GM19397 (cell line): ENCODE measurements at regions not wholly inside any gene's neighbourhood (a gene's known extent, or its start where the extent isn't known, plus 50 kb on each side); places are given as distances from the start of the nearest gene placed in this dataset.

Experiments used
- ATAC-seq: cut with Tn5 transposase; IDR thresholded peaks from one replicate; pipeline ENCODE4 v1.9.1; 2021; ENCODE audit warnings: mild to moderate bottlenecking, moderate library complexity; ENCODE audit not compliant: unreplicated experiment

DNA sequence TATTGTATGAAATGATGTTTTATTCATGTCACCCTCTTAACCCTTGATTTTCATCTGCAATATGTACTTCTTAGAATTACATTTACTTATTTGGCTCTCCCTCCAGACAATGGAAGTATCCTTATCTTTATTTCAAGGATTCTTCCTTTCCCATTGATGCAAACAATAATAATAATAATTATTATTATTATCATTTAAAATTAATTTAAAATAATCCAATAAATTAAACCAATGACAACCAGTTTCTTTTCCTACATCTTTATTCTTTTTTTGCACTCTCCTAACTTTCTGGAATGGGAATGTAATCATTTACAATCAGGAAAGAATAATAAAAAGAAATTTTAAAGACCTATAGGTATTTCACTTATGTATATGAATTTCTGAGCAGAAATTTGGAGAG is 504.4 kb downstream of the INHBA start:
- ATAC-seq, result no peak

- ATAC-seq, result no peak
These were observed 505.1 kb downstream of the INHBA start for GRCh38 chr7:41197769-41198168.

GRCh38 chr7:41193738-41194282 is 509.1 kb downstream of the INHBA start:
- no peak for ATAC-seq

- no peak for ATAC-seq
These were observed 512.3 kb downstream of the INHBA start for GRCh38 chr7:41190581-41190980.

DNA sequence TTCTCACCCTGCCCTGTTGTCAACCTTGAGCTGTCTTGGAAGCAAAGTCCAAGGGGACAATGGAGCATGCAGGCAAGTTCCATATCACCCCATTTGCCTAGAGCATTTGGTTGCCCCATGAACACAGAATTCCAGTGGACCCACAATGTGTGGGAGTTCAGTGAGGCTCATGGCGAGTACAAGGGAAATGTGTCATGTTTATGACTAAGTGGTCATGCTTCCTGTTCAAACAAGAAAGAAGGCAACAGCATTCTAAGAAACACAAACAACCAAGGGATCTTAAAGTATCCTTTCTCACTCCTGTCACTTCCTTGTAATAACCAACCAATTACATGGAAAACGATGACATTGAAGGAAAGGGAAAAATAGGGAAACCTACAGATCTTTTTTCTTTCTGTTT is 513.0 kb downstream of the INHBA start:
- ATAC-seq, result no peak

DNA sequence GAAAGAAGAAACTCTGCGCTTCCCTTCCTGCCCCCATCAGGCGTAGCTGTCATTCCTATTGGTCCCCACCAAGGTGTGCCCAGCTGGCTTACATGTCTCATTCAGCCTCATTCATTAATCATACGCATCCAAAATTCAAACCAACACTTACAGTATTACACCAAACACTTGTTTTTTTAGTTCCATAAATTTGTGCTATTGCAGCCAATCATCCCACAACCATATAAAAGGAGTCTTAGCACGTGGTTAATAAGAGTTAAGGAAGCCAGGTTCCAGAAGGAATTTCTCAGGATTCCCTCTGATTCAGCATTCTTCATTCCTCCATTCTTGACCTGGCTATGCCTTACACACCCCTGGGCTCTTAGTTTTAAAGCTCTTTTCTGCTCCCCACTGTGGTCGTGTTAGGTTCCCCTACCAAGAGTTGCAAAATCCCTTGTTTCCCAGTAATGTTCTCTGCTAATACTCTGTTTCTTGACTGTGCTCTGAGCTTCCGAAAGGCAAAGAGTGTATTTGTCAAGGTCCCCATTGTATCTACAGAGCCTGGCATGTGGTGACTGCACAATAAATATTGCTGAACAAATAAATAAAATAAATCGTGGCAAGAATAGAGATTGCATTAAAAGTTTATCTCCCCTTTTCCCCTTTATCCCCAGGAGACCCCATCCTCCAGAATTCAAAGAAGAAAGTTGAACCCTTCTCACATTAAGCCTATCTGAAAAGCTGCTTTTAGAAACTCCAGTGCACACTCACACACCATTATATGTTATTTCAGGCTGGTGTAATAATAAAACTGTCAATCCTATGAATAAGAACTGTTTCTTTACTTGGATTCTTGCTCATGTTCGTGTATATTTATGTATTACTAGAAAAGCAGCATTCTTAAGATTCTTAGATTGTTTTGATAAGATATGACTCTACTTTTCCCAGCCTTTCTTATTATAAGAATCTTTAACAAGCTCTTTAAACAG is 514.4 kb downstream of the INHBA start:
- no peak for ATAC-seq

- no peak for ATAC-seq
These were observed 515.6 kb downstream of the INHBA start for GRCh38 chr7:41187322-41187721.

- no peak for ATAC-seq
These were observed 517.0 kb downstream of the INHBA start for GRCh38 chr7:41185851-41186250.

GRCh38 chr7:41183741-41184140 is 519.1 kb downstream of the INHBA start:
- no peak for ATAC-seq

GRCh38 chr7:41182782-41183181 is 520.1 kb downstream of the INHBA start:
- ATAC-seq, result no peak

DNA sequence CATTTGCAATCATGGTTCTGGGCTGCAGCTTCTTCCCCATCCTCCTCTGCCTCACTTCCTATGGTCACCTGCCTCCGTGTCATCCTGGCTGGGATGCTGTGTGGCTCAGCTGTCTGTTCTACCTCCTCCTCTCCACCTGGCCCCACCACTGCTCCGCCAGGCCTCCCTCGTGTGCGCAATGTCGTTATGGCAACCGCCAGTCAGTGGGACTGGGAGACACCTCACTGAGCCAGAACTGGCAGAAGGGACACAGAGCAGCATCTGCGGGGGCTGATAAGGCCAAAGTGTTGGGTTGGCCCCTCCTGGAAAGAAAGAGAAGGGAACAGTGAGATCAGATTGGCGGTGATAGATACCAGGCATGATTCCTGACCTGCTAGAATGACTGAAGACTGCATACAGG is 527.5 kb downstream of the INHBA start:
- ATAC-seq, result no peak

DNA sequence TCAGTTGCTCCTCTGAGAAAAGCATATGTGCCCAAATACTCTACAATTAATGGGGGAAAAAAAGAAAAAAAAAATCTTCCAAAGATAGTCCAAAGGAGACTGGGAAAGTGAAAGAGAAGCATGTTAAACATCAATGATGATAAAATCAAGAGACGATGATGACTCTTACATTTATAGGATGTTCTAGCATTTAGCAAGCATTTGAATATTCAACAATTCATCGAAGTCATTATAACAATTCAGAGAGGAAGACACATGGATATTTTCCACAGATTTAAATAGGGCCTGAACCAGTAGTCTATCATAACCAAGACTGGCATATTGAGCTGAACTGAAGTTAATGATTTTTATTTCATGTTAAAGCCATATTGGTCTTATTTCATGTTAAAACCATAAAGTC is 528.4 kb downstream of the INHBA start:
- ATAC-seq, result no peak

DNA sequence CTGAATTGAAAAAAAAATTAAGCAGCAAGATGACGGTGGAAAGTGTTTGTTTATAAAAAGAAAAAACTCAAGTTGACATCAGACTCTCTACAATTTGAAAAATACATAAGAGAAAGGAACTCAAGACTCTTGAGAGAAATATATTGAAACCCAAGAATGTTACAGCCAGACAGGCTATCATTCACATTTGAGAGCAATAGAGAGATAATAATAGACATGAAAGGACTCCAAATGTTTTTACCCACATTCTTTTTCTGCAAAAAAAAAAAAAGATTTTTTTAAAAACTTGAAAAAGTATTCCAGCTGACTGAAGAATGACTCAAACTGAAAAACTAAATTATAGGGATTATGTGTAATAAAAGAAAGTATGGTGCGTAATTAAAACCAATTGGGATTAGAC is 532.4 kb downstream of the INHBA start:
- ATAC-seq, result no peak

DNA sequence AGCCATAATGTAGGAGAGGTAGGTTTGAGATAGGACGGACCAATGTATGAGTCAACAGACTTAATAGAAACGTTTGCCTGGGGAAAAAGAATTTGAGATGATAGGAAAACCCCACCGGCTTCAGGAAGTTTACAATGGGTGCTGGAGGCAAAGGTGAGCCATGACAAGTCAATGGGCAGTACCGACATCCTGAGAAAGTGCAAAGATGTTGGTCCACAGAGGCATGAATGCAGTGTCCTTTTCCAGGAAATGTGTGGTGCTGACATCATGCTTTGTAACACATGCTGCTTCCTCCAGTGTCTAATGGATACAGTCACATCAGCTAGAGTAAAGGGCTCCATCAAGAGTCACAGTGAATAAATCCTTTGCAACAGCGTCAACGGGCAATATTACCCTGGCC is 533.6 kb downstream of the INHBA start:
- ATAC-seq, result no peak

GRCh38 chr7:41167836-41168235 is 535.1 kb downstream of the INHBA start:
- no peak for ATAC-seq

- ATAC-seq, result no peak
These were observed 538.5 kb downstream of the INHBA start for GRCh38 chr7:41164440-41164839.

DNA sequence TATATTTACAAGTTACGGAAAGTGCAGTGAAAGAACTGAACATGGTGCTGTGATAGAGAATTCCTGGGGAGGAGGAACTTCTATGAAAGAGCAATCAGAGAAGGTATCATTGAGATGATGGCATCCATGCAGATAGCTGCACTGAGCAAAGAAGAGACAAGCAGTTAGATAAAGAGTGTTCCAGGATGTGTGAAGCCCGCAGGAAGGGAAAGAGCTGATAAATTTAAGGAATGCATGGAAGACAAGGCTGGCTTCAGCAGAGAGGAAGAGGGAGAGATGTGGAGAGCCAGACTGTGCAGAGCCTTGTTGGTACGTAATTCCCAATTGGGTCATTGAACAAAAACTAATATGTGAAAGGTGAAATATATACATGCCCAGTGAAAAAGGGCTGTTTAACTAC is 538.9 kb downstream of the INHBA start:
- no peak for ATAC-seq

GRCh38 chr7:41162612-41163011 is 540.3 kb downstream of the INHBA start:
- ATAC-seq, result no peak

- no peak for ATAC-seq
These were observed 541.8 kb downstream of the INHBA start for GRCh38 chr7:41161041-41161587.

DNA sequence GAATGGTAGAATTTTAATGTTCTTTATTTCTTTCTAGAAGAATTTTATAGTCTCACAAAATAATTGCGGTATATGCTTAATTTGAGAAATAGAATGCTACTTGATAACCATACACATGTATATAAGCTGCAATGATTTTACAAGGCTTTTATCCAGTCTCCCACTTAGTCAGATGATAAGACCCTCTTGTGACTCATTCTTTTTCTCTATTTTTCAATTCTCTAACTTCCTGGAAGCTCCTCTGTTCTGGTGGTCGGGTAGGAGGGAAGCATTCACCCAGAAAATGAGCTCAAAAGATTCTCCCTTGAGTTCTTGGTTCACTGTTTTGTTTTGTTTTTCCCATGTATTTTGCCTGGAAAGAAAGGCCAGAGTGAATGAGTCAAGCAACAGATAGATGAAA is 546.6 kb downstream of the INHBA start:
- ATAC-seq, result no peak

DNA sequence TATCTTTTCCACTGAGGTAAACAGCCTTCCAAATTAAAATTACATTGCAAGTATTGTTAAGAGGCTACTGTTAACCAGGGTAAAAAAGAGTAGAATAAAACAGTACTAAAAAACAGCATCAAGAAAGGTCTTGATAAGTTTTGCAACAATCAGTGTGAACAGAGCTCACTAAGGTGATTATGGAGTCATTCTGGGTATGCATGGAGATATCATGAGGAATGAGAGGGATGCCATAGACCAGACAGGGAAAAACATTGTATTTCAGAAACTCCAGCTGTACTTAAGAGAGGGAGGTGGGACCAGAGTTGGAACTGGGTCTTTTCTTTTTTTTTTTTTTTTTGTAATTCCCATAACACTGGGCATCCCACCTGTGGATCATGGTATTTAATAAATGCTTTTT is 549.6 kb downstream of the INHBA start:
- ATAC-seq, result no peak

GRCh38 chr7:41152179-41152678 is 550.7 kb downstream of the INHBA start:
- no peak for ATAC-seq
